ENCODE measurements at regions not wholly inside any gene's neighbourhood (a gene's known extent, or its start where the extent isn't known, plus 50 kb on each side); places are given as distances from the start of the nearest gene placed in this dataset.

- no peaks in the 10 kb centered on the region for H3K36me3 ChIP-seq (ENCODE audit: insufficient read depth, low read length)
- H3K79me2 ChIP-seq (ENCODE audit: insufficient read depth, low read depth, low read length) = no peaks in the 10 kb centered on the region
- H3K27ac ChIP-seq (ENCODE audit: low read depth, low read length, poor library complexity, severe bottlenecking) = no peak overlapping the region
- POLR2A ChIA-PET = no interaction called here
- CTCF ChIA-PET (ENCODE audit: unreplicated experiment) = no interaction called here
- intact Hi-C loops (cut with micrococcal nuclease; ENCODE audit: unreplicated experiment) = no loop called here
- no peaks in the 10 kb centered on the region for H3K4me1 ChIP-seq (ENCODE audit: insufficient read depth, low read length, poor library complexity, severe bottlenecking)
- H3K4me3 ChIP-seq (ENCODE audit: low read depth, low read length, poor library complexity, severe bottlenecking) = no peak overlapping the region
- TF ChIP-seq EZH2phosphoT487 (IDR thresholded peaks at IDR 0.05; ENCODE audit: borderline replicate concordance, low read depth, low read length) (no peak), CTCF (conservative IDR thresholded peaks at IDR 0.05; ENCODE audit: low read length) (no peak)
- no peak overlapping the region for H3K4me2 ChIP-seq (ENCODE audit: low read length)
- no peaks in the 10 kb centered on the region for H4K20me1 ChIP-seq (ENCODE audit: insufficient read depth, low read length)
- no peaks in the 10 kb centered on the region for H3K9me3 ChIP-seq (ENCODE audit: low read length)
- H2AFZ ChIP-seq (ENCODE audit: low read length) = no peak overlapping the region
- H3K9me2 ChIP-seq (ENCODE audit: insufficient read depth, low read length) = no peaks in the 10 kb centered on the region
- BruUV-seq (replicated peaks) = no TSS peak
- no peak for DNase-seq (ENCODE audit: low spot score)
Measured at GRCh38 chr7:32150039-32150438, 79.8 kb upstream of the PDE1C start.

- Histone ChIP-seq H3K79me2 (ENCODE audit: insufficient read depth, low read depth, low read length) (no peaks in the 10 kb centered on the region), H3K4me2 (ENCODE audit: low read length) (no peak overlapping the region), H3K36me3 (ENCODE audit: insufficient read depth, low read length) (no peaks in the 10 kb centered on the region), H3K9me2 (ENCODE audit: insufficient read depth, low read length) (no peaks in the 10 kb centered on the region), H3K9me3 (ENCODE audit: low read length) (no peaks in the 10 kb centered on the region), H3K27ac (ENCODE audit: low read depth, low read length, poor library complexity, severe bottlenecking) (no peak overlapping the region), H4K20me1 (ENCODE audit: insufficient read depth, low read length) (no peaks in the 10 kb centered on the region), H3K4me1 (ENCODE audit: insufficient read depth, low read length, poor library complexity, severe bottlenecking) (no peaks in the 10 kb centered on the region), H3K4me3 (ENCODE audit: low read depth, low read length, poor library complexity, severe bottlenecking) (no peak overlapping the region), H2AFZ (ENCODE audit: low read length) (no peak overlapping the region)
- POLR2A ChIA-PET = interaction anchor here (0.6 kb wide), 1 partner anchor 1773 kb away, joined by 4 read pairs; no protein-coding TSS in a partner anchor
- CTCF ChIA-PET (ENCODE audit: unreplicated experiment) = no interaction called here
- no peak for DNase-seq (ENCODE audit: low spot score)
- no peak for TF ChIP-seq CTCF (conservative IDR thresholded peaks at IDR 0.05; ENCODE audit: low read length)
- TF ChIP-seq EZH2phosphoT487 (IDR thresholded peaks at IDR 0.05; ENCODE audit: borderline replicate concordance, low read depth, low read length) = no peak
- no TSS peak for BruUV-seq (replicated peaks)
- intact Hi-C loops (cut with micrococcal nuclease; ENCODE audit: unreplicated experiment) = no loop called here
Measured at GRCh38 chr7:32147546-32148268, 77.5 kb upstream of the PDE1C start.

GRCh38 chr7:32145911-32146310 lies 75.7 kb upstream of the PDE1C start:
- H2AFZ ChIP-seq (ENCODE audit: low read length) = no peak overlapping the region
- H3K79me2 ChIP-seq (ENCODE audit: insufficient read depth, low read depth, low read length) = no peaks in the 10 kb centered on the region
- H3K4me1 ChIP-seq (ENCODE audit: insufficient read depth, low read length, poor library complexity, severe bottlenecking) = no peaks in the 10 kb centered on the region
- DNase-seq (ENCODE audit: low spot score) = no peak
- intact Hi-C loops (cut with micrococcal nuclease; ENCODE audit: unreplicated experiment) = no loop called here
- H4K20me1 ChIP-seq (ENCODE audit: insufficient read depth, low read length) = no peaks in the 10 kb centered on the region
- no peak overlapping the region for H3K4me2 ChIP-seq (ENCODE audit: low read length)
- POLR2A ChIA-PET = no interaction called here
- H3K36me3 ChIP-seq (ENCODE audit: insufficient read depth, low read length) = no peaks in the 10 kb centered on the region
- CTCF ChIA-PET (ENCODE audit: unreplicated experiment) = no interaction called here
- no peak for TF ChIP-seq EZH2phosphoT487 (IDR thresholded peaks at IDR 0.05; ENCODE audit: borderline replicate concordance, low read depth, low read length)
- TF ChIP-seq CTCF (conservative IDR thresholded peaks at IDR 0.05; ENCODE audit: low read length) = no peak
- BruUV-seq (replicated peaks) = no TSS peak
- H3K9me2 ChIP-seq (ENCODE audit: insufficient read depth, low read length) = no peaks in the 10 kb centered on the region
- H3K9me3 ChIP-seq (ENCODE audit: low read length) = no peaks in the 10 kb centered on the region
- no peak overlapping the region for H3K4me3 ChIP-seq (ENCODE audit: low read depth, low read length, poor library complexity, severe bottlenecking)
- no peak overlapping the region for H3K27ac ChIP-seq (ENCODE audit: low read depth, low read length, poor library complexity, severe bottlenecking)
